AG04450 (cell line): ENCODE measurements at regions not wholly inside any gene's neighbourhood (a gene's known extent, or its start where the extent isn't known, plus 50 kb on each side); places are given as distances from the start of the nearest gene placed in this dataset.

Experiments
- CTCF ChIA-PET: fragments of 300-600, 350-600 bp; formaldehyde crosslinking; extraction: SDS; loops from one replicate; lab custom pipeline; 2022; ENCODE audit warnings: antibody characterized with exemption, inconsistent platforms; lab: Charles Lee
- POLR2A ChIA-PET: fragments of 350-600 bp; formaldehyde crosslinking; extraction: SDS; loops from one replicate; lab custom pipeline; 2021; ENCODE audit warnings: antibody characterized with exemption, inconsistent platforms; lab: Yijun Ruan, JAX
- DNase-seq: peaks from one replicate; pipeline ENCODE4 v3.0.0-alpha.2; 2011; ENCODE audit warnings: low read depth, low spot score
- H3K27ac ChIP-seq: one replicate; pipeline ENCODE4 v1.5.1; 2012; ENCODE audit warnings: low read depth, low read length, control low read depth
- H3K27me3 ChIP-seq: one replicate; pipeline ENCODE4 v1.6.0; 2012; ENCODE audit warnings: low read length; ENCODE audit not compliant: control insufficient read depth, insufficient read depth
- H3K4me3 ChIP-seq: 2 replicates; pipeline ENCODE4 v1.5.1; 2011; ENCODE audit warnings: mild to moderate bottlenecking, low read depth, low read length, control low read depth
- H3K9me3 ChIP-seq: 2 replicates; pipeline ENCODE4 v1.5.1; 2012; ENCODE audit warnings: low read length; ENCODE audit not compliant: control insufficient read depth, insufficient read depth
- CTCF ChIP-seq: IDR thresholded peaks from 2 replicates; pipeline ENCODE4 v1.5.1; 2011; ENCODE audit warnings: low read depth, low read length, control low read depth, inconsistent platforms

GRCh38 chr6:22752522-22752921, 183.2 kb downstream of the HDGFL1 start:
- Histone ChIP-seq H3K4me3 (no peak overlapping the region), H3K27ac (no peak overlapping the region), H3K27me3 (no peaks in the 10 kb centered on the region), H3K9me3 (no peaks in the 10 kb centered on the region)
- POLR2A ChIA-PET, result no interaction called here
- DNase-seq, result no peak
- TF ChIP-seq CTCF, result no peak
- CTCF ChIA-PET, result interaction anchor here (0.7 kb wide), 2 partner anchors 14 to 205 kb away, joined by 3 to 6 read pairs; no protein-coding TSS in a partner anchor

GRCh38 chr6:22754061-22754460, 184.7 kb downstream of the HDGFL1 start:
- no peaks in the 10 kb centered on the region for H3K9me3 ChIP-seq
- H3K27ac ChIP-seq, result no peak overlapping the region
- DNase-seq, result peak; percentile 64
- CTCF ChIA-PET, result interaction anchor here (0.9 kb wide), 1 partner anchor 17 kb away, joined by 3 read pairs; no protein-coding TSS in a partner anchor
- no peak overlapping the region for H3K4me3 ChIP-seq
- H3K27me3 ChIP-seq, result no peaks in the 10 kb centered on the region
- POLR2A ChIA-PET, result no interaction called here
- no peak for TF ChIP-seq CTCF

GRCh38 chr6:22755605-22756004, 186.2 kb downstream of the HDGFL1 start:
- Histone ChIP-seq H3K27ac (no peak overlapping the region), H3K4me3 (no peak overlapping the region), H3K9me3 (no peaks in the 10 kb centered on the region), H3K27me3 (no peaks in the 10 kb centered on the region)
- ChIA-PET POLR2A (no interaction called here), CTCF (no interaction called here)
- TF ChIP-seq CTCF, result no peak
- no peak for DNase-seq

- Histone ChIP-seq H3K4me3 (no peak overlapping the region), H3K27me3 (no peaks in the 10 kb centered on the region), H3K27ac (no peak overlapping the region), H3K9me3 (no peaks in the 10 kb centered on the region; the same call in 1 of the 2 replicates)
- DNase-seq, result no peak
- ChIA-PET POLR2A (no interaction called here), CTCF (no interaction called here)
- TF ChIP-seq CTCF, result no peak
Measured at GRCh38 chr6:22756365-22756764, 187.0 kb downstream of the HDGFL1 start.

GRCh38 chr6:22764496-22764895, 195.1 kb downstream of the HDGFL1 start:
- Histone ChIP-seq H3K9me3 (peaks cover 3% of the 10 kb centered on the region), H3K27me3 (no peaks in the 10 kb centered on the region), H3K4me3 (no peak overlapping the region), H3K27ac (no peak overlapping the region)
- ChIA-PET POLR2A (no interaction called here), CTCF (interaction anchor here (0.8 kb wide), 1 partner anchor 27 kb away, joined by 3 read pairs; no protein-coding TSS in a partner anchor)
- TF ChIP-seq CTCF, result no peak
- peak; percentile 59 for DNase-seq
